SIG-M5 (cell line): ENCODE measurements at regions not wholly inside any gene's neighbourhood (a gene's known extent, or its start where the extent isn't known, plus 50 kb on each side); places are given as distances from the start of the nearest gene placed in this dataset.

ENCODE experiments used
- DNase-seq: peaks from one replicate; lab custom pipeline; 2025; lab: John Stamatoyannopoulos, UW

GRCh38 chr2:12417786-12418185 is 298.9 kb upstream of the TRIB2 start:
- no peak for DNase-seq

DNA sequence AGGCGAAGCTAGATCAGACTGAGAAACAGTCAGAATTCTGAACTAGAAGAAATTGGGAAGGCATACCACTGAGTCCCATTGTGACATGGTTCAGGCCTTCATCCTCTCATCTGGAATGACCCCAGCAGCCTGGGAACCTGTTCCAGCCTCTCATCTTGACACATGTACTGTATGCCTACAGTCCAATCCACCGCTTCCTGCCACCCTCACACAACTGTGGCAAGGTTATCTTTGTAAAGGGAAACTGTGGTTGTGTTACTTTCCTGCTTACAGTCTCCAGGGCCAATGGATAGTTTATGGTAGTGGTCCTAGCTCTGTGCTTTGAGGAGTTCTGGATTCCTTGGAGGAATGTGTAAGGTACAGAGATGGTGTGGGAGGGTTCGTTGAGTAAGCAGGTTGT is 296.9 kb upstream of the TRIB2 start:
- no peak for DNase-seq

DNA sequence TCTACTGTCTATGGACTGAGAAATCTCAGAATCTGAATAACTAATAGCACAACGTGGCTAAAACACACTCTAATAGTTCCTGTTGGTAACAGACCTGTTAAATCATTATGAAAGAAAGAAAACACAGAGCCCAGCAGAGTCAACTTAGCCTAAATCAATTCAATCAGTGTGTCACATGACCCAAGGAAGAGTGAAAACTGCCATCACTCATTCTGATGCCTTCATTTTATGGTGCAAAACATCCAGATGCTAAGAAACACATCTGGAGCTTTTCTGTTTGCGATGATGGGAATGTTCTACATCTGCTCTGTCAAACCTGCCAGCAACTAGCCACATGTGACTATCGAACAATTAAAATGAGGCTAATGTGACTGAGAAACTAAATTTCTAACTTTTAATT is 295.7 kb upstream of the TRIB2 start:
- DNase-seq = no peak

DNA sequence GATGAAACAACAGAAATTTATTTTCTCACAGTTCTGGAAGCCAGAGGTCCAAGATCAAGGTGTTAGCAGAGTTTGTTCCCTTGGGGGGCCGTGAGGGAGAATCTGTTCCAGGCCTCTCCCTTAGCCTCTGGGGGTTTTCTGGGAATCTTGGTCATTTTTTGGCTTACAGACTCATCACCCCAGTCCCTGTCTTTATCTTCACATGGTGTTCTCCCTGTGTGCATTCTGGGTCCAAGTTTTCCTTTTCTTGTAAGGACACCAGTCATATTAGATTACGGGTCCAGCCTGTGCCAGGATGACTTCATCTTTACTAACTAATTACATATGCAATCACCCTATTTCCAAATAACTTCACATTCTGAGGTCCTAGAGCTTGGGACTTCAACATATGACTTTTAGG is 292.5 kb upstream of the TRIB2 start:
- DNase-seq = no peak

- no peak for DNase-seq
Observed at GRCh38 chr2:12424809-12425208, 291.9 kb upstream of the TRIB2 start.

DNA sequence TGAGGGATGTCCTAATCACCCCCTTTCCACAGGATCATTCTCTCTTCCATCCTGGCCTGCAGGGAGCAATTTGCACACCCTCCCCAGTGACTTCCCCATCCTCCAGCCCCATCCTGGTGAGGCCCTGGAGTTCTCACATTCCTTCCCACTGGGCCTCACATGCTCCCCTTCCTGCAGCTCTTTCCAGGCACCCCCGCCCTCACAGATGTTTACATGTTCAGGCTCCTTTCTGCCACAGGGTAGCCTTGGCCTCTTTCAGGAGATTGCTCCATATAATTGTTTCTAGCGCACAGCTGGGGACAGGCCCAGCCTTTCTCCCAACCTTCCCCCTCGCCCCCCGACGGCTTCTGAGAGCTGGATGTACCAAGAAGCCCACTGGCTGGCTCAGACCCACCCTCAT is 288.4 kb upstream of the TRIB2 start:
- DNase-seq = no peak

DNA sequence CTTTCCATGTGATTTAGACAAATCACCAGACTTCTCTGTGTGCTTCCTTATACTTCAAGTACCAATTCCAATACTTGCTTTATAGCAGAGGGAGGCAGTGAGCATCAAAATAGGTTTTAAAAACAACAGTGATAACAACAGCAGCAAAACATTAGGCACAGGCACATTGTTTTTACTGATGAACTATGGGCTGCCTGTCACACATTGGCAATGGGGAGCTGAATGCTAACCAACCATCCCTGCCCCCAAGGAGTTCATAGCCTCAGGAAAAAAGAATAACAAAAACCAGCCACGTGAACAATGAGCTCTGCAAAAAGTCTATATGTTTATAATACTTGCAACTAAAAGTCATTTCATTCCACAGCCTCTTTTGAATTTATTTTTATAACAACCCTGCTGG is 287.9 kb upstream of the TRIB2 start:
- DNase-seq = no peak

GRCh38 chr2:12429779-12430406 is 286.8 kb upstream of the TRIB2 start:
- DNase-seq = no peak

DNA sequence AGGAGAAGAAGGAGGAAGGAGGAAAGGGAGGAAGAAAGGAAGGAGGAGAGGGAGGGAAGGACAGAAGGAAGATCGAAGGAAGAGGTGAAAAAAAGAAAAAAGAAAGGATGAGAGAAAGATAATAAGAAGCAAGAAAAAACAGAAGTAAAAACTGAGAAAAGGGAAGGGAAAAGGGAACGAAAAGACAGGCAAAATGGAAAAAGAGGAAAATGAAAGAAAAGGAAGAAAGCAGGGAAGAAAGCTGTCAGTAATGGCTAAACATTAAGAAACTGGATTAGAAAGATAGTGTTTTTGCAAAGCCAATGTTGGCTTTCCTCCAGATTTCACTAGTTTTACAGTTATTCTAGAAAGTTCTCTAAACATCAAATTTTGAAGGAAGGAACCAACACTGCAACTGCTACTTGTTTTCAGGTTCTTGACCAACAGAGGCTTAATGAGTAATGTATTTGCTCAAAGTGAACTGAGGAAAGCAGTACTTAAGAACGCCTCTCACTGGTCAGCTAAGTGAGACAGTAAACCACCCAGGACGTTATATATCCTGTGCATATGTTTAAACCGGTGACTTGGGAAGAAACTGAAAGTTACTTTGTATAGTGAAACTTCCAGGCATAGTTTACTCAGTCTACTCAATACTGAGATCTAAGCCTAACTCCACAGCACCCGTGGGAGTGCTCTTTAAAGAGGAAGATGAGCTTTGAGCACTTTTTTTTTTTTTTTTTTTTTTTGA is 286.2 kb upstream of the TRIB2 start:
- no peak for DNase-seq

DNA sequence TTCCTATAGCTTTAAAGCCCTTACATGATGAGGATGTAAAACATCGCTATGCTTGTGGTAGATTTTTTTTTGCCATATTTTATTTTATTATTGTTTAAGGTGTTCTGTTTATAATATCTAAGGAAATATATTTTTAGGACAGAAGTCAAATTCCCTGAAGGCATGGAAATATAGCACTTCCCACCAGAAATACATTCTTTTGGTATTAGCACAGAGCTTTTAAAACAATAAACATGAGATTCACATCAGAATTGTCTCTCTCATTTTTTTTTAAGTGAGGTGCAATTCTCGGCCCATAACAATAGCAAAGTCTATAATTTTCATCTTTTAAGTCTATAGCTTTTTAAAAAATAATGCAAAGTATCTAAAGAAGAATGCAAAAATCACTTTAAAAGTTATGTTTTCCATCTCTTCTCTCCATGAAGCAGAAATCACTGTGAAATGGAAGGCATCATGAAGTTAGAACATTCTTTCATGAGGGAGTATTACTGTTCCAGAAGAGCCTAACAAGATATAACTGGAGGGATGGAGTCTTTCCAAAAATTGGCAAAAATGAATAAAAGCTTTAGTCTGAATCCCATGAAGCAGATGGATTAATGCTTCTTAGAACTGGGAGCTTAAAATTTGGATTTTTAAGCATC is 283.6 kb upstream of the TRIB2 start:
- no peak for DNase-seq

DNA sequence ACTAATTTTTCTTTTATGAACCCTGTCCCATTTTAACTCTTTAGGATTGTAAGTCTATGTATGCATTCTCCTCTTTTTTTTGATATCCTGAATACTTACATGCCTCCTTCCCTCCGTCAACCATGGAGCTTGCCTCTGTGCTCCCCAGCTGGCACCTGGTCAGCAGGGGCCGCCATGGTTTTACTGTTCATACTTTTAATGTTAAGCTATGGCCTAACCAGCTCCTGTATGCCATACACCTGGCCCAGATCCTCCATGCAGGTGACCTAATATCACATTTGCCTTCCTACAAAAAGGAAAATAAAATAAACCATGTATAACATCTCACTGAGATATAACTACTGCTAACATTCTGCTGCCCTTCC is 283.1 kb upstream of the TRIB2 start:
- DNase-seq = no peak

GRCh38 chr2:12434630-12435098 is 282.1 kb upstream of the TRIB2 start:
- no peak for DNase-seq

DNA sequence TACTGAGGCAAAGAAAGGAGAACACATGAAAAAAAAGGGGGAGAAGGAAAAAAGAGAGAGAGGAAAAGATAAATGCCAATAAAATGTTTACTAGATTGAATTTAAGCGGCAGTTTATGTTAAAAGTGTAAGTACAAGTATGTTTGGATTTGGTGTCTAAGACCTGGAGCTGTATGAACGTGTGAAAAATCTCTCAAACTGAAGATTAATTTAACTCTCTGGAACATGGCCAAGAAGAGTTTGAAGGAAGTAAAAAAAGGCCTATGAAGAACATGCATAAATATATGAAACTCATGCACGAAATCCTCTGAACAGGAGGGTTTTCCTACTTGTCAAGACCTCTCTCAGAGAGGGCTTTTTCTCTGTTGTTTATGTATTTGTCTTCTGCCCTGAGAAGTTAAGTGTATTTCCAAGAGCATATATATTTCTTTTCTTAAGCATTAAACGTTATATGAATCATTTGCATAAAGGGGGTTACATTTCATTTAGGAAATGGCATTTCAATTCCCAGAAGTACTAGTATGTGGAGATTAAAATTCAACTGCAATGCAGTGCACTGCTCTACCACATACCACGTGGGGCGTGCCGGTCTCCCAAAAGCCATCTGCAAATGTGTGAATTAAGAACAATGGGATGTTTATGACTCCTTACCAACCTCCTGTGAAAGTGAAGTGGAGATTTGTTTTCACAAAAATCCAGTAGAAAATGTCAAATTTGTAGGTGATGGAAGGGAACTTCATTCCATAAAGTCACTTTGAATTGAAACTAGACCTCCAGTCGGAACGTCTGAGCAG is 281.1 kb upstream of the TRIB2 start:
- no peak for DNase-seq

DNA sequence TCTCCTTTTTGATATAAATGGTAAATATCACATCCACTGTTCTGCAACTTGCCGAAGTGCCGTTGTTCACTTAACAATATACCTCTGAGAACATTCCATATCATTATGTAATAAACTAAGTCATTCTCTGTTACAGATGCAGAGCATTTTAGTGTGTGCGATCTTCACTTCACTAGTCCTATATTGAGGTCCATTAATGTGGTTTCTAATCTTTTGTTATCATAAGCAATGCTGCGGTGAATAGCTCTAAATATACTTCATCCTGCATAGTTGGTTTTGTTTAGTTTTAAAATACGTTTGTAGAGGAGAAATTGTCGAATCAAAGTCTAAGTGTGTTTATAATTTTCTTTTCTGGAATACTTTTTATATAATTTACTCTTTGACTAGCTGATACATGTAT is 280.3 kb upstream of the TRIB2 start:
- no peak for DNase-seq

GRCh38 chr2:12436935-12437561 is 279.7 kb upstream of the TRIB2 start:
- DNase-seq = no peak

GRCh38 chr2:12440731-12441130 is 276.0 kb upstream of the TRIB2 start:
- DNase-seq = no peak

DNA sequence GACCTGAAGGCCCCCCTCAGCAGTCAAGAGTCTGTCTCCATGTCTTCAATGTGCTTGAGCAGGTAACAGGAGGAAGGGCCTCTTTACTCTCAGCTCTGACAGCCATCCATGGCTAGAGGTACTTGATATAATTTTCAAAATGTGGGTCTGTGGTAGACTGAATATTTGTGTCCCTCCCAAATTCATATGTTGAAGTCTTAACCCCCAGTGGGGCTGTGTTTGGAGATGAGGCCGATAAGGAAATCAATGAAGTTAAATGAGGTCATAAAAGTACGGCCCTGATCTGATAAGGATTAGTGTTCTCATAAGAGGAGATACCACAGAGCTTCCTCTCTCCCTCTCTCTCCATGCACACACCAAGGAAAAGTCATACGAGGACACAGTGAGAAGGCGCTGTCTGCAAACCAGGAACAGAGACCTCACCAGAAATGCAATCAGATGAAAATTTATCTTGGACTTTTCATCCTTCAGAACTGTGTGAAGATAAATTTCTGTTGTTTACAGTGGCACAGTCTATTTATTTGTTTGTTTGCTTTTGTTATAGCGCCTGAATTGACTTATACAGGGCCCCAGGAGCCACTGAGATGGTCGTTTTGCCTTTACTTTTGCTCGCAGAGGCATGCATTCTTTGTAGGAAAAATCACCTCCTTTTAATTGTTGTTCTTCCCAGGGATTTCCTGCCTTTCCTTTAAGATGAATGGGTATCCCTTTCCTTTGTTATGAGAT is 274.8 kb upstream of the TRIB2 start:
- DNase-seq = no peak

DNA sequence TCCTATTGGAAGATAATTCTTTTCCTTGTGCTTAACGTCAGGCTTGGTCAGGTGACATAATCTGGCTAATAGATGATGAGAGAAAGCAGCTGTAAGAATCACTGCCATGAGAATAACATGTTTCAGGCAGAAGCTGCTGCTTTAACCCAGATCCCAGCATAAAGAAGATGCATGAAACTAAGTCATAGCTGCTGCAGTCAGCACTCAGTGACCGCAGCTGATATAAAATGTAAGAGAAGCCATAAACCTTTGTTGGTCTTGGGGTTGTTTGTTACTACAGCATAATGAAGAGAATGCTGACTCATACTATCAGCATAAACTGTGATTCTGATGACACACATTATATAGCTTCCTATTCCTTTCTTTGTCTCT is 274.3 kb upstream of the TRIB2 start:
- DNase-seq = no peak

- no peak for DNase-seq
Observed at GRCh38 chr2:12448846-12449505, 267.8 kb upstream of the TRIB2 start.

DNA sequence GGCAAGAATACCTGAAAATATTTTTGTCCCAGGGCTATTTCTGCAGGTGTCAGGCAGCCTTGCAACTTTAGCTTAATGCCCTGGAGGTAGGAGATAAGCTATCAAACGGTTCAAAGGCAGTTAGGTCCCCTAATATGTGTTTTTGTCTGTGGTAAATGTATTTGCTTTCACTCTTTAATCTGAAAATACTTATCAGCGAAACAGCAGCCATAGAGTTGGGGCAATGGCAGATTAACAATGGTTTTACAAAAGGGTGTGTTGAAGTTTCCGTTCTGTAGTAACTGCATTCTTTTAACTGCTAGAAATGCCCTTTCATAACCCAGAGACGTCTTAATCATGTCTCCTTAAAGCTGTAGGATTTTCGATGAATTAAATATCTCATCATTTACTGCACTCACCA is 265.0 kb upstream of the TRIB2 start:
- no peak for DNase-seq

- peak; percentile 52 for DNase-seq
Observed at GRCh38 chr2:12452185-12452584, 264.6 kb upstream of the TRIB2 start.
